ENCODE measurements at regions not wholly inside any gene's neighbourhood (a gene's known extent, or its start where the extent isn't known, plus 50 kb on each side); places are given as distances from the start of the nearest gene placed in this dataset.
"Not testable (repeated sequence)": the region's sequence is repeated elsewhere in the genome, so short reads cannot be mapped to it uniquely, and the experiment has no call there.

GRCh38 chr5:82659115-82659514, 381.0 kb upstream of the RPS23 start:
- no peak for DNase-seq (ENCODE audit: low read depth in 2 of 2, low spot score in 1 of 2)

GRCh38 chr5:82657033-82657699, 379.0 kb upstream of the RPS23 start:
- DNase-seq (ENCODE audit: low read depth in 2 of 2, low spot score in 1 of 2): no peak

GRCh38 chr5:82656341-82656761, 378.2 kb upstream of the RPS23 start:
- DNase-seq (ENCODE audit: low read depth in 2 of 2, low spot score in 1 of 2): no peak

GRCh38 chr5:82655078-82655477, 376.9 kb upstream of the RPS23 start:
- DNase-seq (ENCODE audit: low read depth in 2 of 2, low spot score in 1 of 2): no peak

GRCh38 chr5:82649943-82650342, 371.8 kb upstream of the RPS23 start:
- no peak for DNase-seq (ENCODE audit: low read depth in 2 of 2, low spot score in 1 of 2)

- no peak for DNase-seq (ENCODE audit: low read depth in 2 of 2, low spot score in 1 of 2)
Measured at GRCh38 chr5:82644766-82645165, 366.6 kb upstream of the RPS23 start.

GRCh38 chr5:82644229-82644628, 366.1 kb upstream of the RPS23 start:
- no peak for DNase-seq (ENCODE audit: low read depth in 2 of 2, low spot score in 1 of 2)

GRCh38 chr5:82642313-82642712, 364.2 kb upstream of the RPS23 start:
- no peak for DNase-seq (ENCODE audit: low read depth in 2 of 2, low spot score in 1 of 2)

GRCh38 chr5:82641331-82642003, 363.3 kb upstream of the RPS23 start:
- no peak for DNase-seq (ENCODE audit: low read depth in 2 of 2, low spot score in 1 of 2)

GRCh38 chr5:82640916-82641315, 362.8 kb upstream of the RPS23 start:
- DNase-seq (ENCODE audit: low read depth in 2 of 2, low spot score in 1 of 2): no peak

GRCh38 chr5:82639393-82640144, 361.4 kb upstream of the RPS23 start:
- DNase-seq (ENCODE audit: low read depth in 2 of 2, low spot score in 1 of 2): no peak

GRCh38 chr5:82636591-82636990, 358.4 kb upstream of the RPS23 start:
- DNase-seq (ENCODE audit: low read depth in 2 of 2, low spot score in 1 of 2): no peak

- DNase-seq (ENCODE audit: low read depth in 2 of 2, low spot score in 1 of 2): no peak
Measured at GRCh38 chr5:82635561-82636288, 357.6 kb upstream of the RPS23 start.

- DNase-seq (ENCODE audit: low read depth in 2 of 2, low spot score in 1 of 2): no peak
Measured at GRCh38 chr5:82628364-82628910, 350.3 kb upstream of the RPS23 start.

- DNase-seq (ENCODE audit: low read depth in 2 of 2, low spot score in 1 of 2): not testable (repeated sequence)
Measured at GRCh38 chr5:82626905-82627591, 348.9 kb upstream of the RPS23 start.

- DNase-seq (ENCODE audit: low read depth in 2 of 2, low spot score in 1 of 2): not testable (repeated sequence)
Measured at GRCh38 chr5:82626012-82626411, 347.9 kb upstream of the RPS23 start.

- DNase-seq (ENCODE audit: low read depth in 2 of 2, low spot score in 1 of 2): no peak
Measured at GRCh38 chr5:82624062-82624461, 345.9 kb upstream of the RPS23 start.

- no peak for DNase-seq (ENCODE audit: low read depth in 2 of 2, low spot score in 1 of 2)
Measured at GRCh38 chr5:82622711-82623514, 344.8 kb upstream of the RPS23 start.

GRCh38 chr5:82622205-82622604, 344.1 kb upstream of the RPS23 start:
- no peak for DNase-seq (ENCODE audit: low read depth in 2 of 2, low spot score in 1 of 2)

Data from stimulated activated CD8-positive, alpha-beta memory T cell treated with anti-CD3 and anti-CD28 coated beads, Interleukin-4, amount 100 ng/mL, for 1 hour (primary cell).